ENCODE measurements at regions not wholly inside any gene's neighbourhood (a gene's known extent, or its start where the extent isn't known, plus 50 kb on each side); places are given as distances from the start of the nearest gene placed in this dataset.

DNA sequence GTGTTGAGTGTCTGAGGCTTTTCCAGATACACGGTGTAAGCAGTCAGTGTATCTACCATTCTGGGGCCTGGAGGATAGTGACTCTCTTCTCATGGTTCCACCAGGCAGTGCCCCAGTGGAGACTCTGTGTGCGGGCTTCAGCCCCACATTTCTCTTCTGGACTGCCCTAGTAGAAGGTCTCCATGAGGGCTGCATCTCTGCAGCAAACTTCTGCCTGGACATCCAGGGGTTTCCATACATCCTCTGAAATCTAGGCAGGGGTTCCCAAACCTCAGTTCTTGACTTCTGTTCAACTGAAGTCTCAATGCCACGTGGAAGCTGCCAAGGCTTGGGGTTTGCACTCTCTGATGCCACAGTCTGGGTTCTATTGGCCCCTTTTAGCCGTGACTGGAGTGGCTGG, 256.6 kb upstream of the ITGA1 start:
- CTCF ChIA-PET, result no interaction called here
- H3K4me3 ChIP-seq (ENCODE audit: low read length), result no peak overlapping the region

DNA sequence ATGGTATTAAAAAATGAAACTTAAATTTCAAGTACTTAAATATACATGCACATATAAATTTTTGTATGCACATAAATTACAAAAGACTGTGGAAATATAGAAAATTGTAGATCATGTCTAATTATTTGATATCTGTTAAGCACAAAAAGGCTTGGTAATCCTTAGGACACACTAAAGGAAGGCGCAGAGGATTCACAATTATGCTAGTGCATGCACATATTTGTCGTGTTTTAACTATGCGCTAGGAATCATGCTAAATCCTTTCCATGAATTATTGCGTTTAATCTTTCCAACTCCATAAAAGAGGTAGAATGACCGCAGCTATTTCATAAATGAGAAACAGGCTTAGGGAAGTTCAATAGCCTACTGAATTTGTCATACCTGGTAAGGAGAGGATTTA, 244.1 kb upstream of the ITGA1 start:
- no peaks in the 10 kb centered on the region for H3F3A ChIP-seq (ENCODE audit: low read length, unreplicated experiment)
- BruUV-seq (replicated peaks), result no TSS peak
- POLR2A ChIA-PET (ENCODE audit: unreplicated experiment), result no interaction called here

More for the DNA sequence above, 256.6 kb upstream of the ITGA1 start:
- H3K9ac ChIP-seq (ENCODE audit: low read length), result no peak overlapping the region
- H3K27ac ChIP-seq (ENCODE audit: low read length), result no peak overlapping the region
- no peak overlapping the region for H3K4me2 ChIP-seq (ENCODE audit: low read length)
- no peaks in the 10 kb centered on the region for H3K36me3 ChIP-seq (ENCODE audit: low read depth, low read length)
- no peaks in the 10 kb centered on the region for H4K20me1 ChIP-seq (ENCODE audit: low read length)
- no peak overlapping the region for H2AFZ ChIP-seq (ENCODE audit: low read length)
- intact Hi-C loops (cut with micrococcal nuclease), result no loop called here
- H3K79me2 ChIP-seq (ENCODE audit: low read length), result no peaks in the 10 kb centered on the region
- no peaks in the 10 kb centered on the region for H3F3A ChIP-seq (ENCODE audit: low read length, unreplicated experiment)
- H3K4me1 ChIP-seq (ENCODE audit: insufficient read depth, low read length), result no peaks in the 10 kb centered on the region
- peaks cover 7% of the 10 kb centered on the region; the same call in 1 of the 2 replicates for H3K27me3 ChIP-seq (ENCODE audit: low read length)
- TF ChIP-seq EZH2phosphoT487 (IDR thresholded peaks at IDR 0.05; ENCODE audit: borderline replicate concordance, low read length) (no peak), EZH2 (IDR thresholded peaks at IDR 0.05; ENCODE audit: low read length, unreplicated experiment) (no peak)
- TF ChIP-seq, protein P1, sequence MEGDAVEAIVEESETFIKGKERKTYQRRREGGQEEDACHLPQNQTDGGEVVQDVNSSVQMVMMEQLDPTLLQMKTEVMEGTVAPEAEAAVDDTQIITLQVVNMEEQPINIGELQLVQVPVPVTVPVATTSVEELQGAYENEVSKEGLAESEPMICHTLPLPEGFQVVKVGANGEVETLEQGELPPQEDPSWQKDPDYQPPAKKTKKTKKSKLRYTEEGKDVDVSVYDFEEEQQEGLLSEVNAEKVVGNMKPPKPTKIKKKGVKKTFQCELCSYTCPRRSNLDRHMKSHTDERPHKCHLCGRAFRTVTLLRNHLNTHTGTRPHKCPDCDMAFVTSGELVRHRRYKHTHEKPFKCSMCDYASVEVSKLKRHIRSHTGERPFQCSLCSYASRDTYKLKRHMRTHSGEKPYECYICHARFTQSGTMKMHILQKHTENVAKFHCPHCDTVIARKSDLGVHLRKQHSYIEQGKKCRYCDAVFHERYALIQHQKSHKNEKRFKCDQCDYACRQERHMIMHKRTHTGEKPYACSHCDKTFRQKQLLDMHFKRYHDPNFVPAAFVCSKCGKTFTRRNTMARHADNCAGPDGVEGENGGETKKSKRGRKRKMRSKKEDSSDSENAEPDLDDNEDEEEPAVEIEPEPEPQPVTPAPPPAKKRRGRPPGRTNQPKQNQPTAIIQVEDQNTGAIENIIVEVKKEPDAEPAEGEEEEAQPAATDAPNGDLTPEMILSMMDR (conservative IDR thresholded peaks at IDR 0.05; ENCODE audit: low read depth, low read length), result no peak
- DNase-seq (no peak), ATAC-seq (no peak)
- H3K9me3 ChIP-seq (ENCODE audit: low read length), result no peaks in the 10 kb centered on the region
- POLR2A ChIA-PET (ENCODE audit: unreplicated experiment), result no interaction called here
- no peaks in the 10 kb centered on the region for H3K9me2 ChIP-seq (replicated peaks; ENCODE audit: low read length)
- BruUV-seq (replicated peaks), result no TSS peak

DNA sequence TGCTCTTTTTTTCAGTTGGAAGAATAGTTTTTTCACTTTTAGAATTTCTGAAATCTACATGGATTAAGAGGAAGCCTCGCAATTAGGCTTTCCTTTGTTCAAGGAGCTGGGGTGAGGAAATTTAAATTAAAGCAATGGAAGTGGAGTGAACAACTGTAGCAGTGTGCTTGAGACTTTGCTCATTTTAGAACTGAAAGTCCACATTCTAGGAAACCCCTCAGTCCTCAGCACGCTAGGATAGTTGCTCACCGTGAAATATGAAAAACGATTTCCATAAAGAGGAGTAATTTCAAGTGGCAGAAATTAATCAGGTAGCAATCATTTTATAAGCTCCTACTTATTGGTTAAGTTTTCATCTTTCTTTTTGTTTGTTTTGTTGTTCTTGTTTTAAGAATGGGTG, 243.0 kb upstream of the ITGA1 start:
- Histone ChIP-seq H3K27me3 (ENCODE audit: low read length) (peaks cover 43% of the 10 kb centered on the region), H3K9me3 (ENCODE audit: low read length) (no peaks in the 10 kb centered on the region), H3K79me2 (ENCODE audit: low read length) (no peaks in the 10 kb centered on the region), H4K20me1 (ENCODE audit: low read length) (no peaks in the 10 kb centered on the region), H3K4me2 (ENCODE audit: low read length) (no peak overlapping the region), H3K36me3 (ENCODE audit: low read depth, low read length) (no peaks in the 10 kb centered on the region), H3F3A (ENCODE audit: low read length, unreplicated experiment) (no peaks in the 10 kb centered on the region), H2AFZ (ENCODE audit: low read length) (no peak overlapping the region), H3K27ac (ENCODE audit: low read length) (no peak overlapping the region), H3K9me2 (replicated peaks; ENCODE audit: low read length) (no peaks in the 10 kb centered on the region), H3K4me3 (ENCODE audit: low read length) (no peak overlapping the region), H3K4me1 (ENCODE audit: insufficient read depth, low read length) (no peaks in the 10 kb centered on the region), H3K9ac (ENCODE audit: low read length) (no peak overlapping the region)
- TF ChIP-seq EZH2 (IDR thresholded peaks at IDR 0.05; ENCODE audit: low read length, unreplicated experiment) (no peak), EZH2phosphoT487 (IDR thresholded peaks at IDR 0.05; ENCODE audit: borderline replicate concordance, low read length) (no peak)
- TF ChIP-seq, protein P1 (conservative IDR thresholded peaks at IDR 0.05; ENCODE audit: low read depth, low read length), result no peak
- ChIA-PET POLR2A (ENCODE audit: unreplicated experiment) (no interaction called here), CTCF (no interaction called here)
- DNase-seq, result no peak
- intact Hi-C loops (cut with micrococcal nuclease), result no loop called here
- BruUV-seq (replicated peaks), result no TSS peak
- no peak for ATAC-seq

More for the DNA sequence above, 244.1 kb upstream of the ITGA1 start:
- Histone ChIP-seq H3K4me2 (ENCODE audit: low read length) (no peak overlapping the region), H2AFZ (ENCODE audit: low read length) (no peak overlapping the region), H4K20me1 (ENCODE audit: low read length) (no peaks in the 10 kb centered on the region), H3K4me3 (ENCODE audit: low read length) (no peak overlapping the region), H3K79me2 (ENCODE audit: low read length) (no peaks in the 10 kb centered on the region), H3K27me3 (ENCODE audit: low read length) (peaks cover 42% of the 10 kb centered on the region), H3K9ac (ENCODE audit: low read length) (no peak overlapping the region), H3K9me2 (replicated peaks; ENCODE audit: low read length) (no peaks in the 10 kb centered on the region), H3K36me3 (ENCODE audit: low read depth, low read length) (no peaks in the 10 kb centered on the region), H3K4me1 (ENCODE audit: insufficient read depth, low read length) (no peaks in the 10 kb centered on the region), H3K9me3 (ENCODE audit: low read length) (no peaks in the 10 kb centered on the region), H3K27ac (ENCODE audit: low read length) (no peak overlapping the region)
- intact Hi-C loops (cut with micrococcal nuclease), result no loop called here
- TF ChIP-seq, protein P1 (conservative IDR thresholded peaks at IDR 0.05; ENCODE audit: low read depth, low read length), result no peak
- TF ChIP-seq EZH2phosphoT487 (IDR thresholded peaks at IDR 0.05; ENCODE audit: borderline replicate concordance, low read length), result no peak
- DNase-seq (no peak), ATAC-seq (no peak)
- CTCF ChIA-PET, result no interaction called here

All from PC-3 (cell line).